NCI-H446 treated with DMSO at 0.1 percent for 48 hours (cell line): ENCODE measurements at regions not wholly inside any gene's neighbourhood (a gene's known extent, or its start where the extent isn't known, plus 50 kb on each side); places are given as distances from the start of the nearest gene placed in this dataset.

Experiments
- DNase-seq: peaks from one replicate; lab custom pipeline; 2025; lab: John Stamatoyannopoulos, UW

- DNase-seq, result no peak
Measured at GRCh38 chr13:22505489-22505888, 675.3 kb upstream of the SGCG start.

GRCh38 chr13:22506096-22506691, 674.6 kb upstream of the SGCG start:
- DNase-seq, result no peak

GRCh38 chr13:22517544-22517943, 663.2 kb upstream of the SGCG start:
- no peak for DNase-seq

GRCh38 chr13:22536851-22537250, 643.9 kb upstream of the SGCG start:
- DNase-seq, result no peak

GRCh38 chr13:22538400-22538799, 642.4 kb upstream of the SGCG start:
- DNase-seq, result no peak

GRCh38 chr13:22549126-22549525, 631.7 kb upstream of the SGCG start:
- DNase-seq, result no peak

GRCh38 chr13:22561581-22561980, 619.2 kb upstream of the SGCG start:
- no peak for DNase-seq

GRCh38 chr13:22562116-22562515, 618.7 kb upstream of the SGCG start:
- DNase-seq, result no peak

GRCh38 chr13:22563272-22563671, 617.5 kb upstream of the SGCG start:
- DNase-seq, result no peak

- DNase-seq, result no peak
Measured at GRCh38 chr13:22569811-22570210, 611.0 kb upstream of the SGCG start.

GRCh38 chr13:22589880-22590279, 590.9 kb upstream of the SGCG start:
- no peak for DNase-seq

- DNase-seq, result no peak
Measured at GRCh38 chr13:22592515-22592914, 588.3 kb upstream of the SGCG start.

GRCh38 chr13:22594041-22594440, 586.7 kb upstream of the SGCG start:
- no peak for DNase-seq

GRCh38 chr13:22596171-22596863, 584.5 kb upstream of the SGCG start:
- DNase-seq, result no peak

GRCh38 chr13:22599156-22599555, 581.6 kb upstream of the SGCG start:
- no peak for DNase-seq

GRCh38 chr13:22618002-22618401, 562.8 kb upstream of the SGCG start:
- DNase-seq, result no peak

- DNase-seq, result no peak
Measured at GRCh38 chr13:22625691-22626090, 555.1 kb upstream of the SGCG start.

GRCh38 chr13:22629374-22629773, 551.4 kb upstream of the SGCG start:
- no peak for DNase-seq

GRCh38 chr13:22642088-22642487, 538.7 kb upstream of the SGCG start:
- DNase-seq, result no peak

GRCh38 chr13:22644941-22645340, 535.8 kb upstream of the SGCG start:
- no peak for DNase-seq

GRCh38 chr13:22647156-22647850, 533.5 kb upstream of the SGCG start:
- no peak for DNase-seq

- no peak for DNase-seq
Measured at GRCh38 chr13:22648320-22648801, 532.4 kb upstream of the SGCG start.

- DNase-seq, result no peak
Measured at GRCh38 chr13:22652796-22653195, 528.0 kb upstream of the SGCG start.
